ENCODE measurements at regions not wholly inside any gene's neighbourhood (a gene's known extent, or its start where the extent isn't known, plus 50 kb on each side); places are given as distances from the start of the nearest gene placed in this dataset.

DNA sequence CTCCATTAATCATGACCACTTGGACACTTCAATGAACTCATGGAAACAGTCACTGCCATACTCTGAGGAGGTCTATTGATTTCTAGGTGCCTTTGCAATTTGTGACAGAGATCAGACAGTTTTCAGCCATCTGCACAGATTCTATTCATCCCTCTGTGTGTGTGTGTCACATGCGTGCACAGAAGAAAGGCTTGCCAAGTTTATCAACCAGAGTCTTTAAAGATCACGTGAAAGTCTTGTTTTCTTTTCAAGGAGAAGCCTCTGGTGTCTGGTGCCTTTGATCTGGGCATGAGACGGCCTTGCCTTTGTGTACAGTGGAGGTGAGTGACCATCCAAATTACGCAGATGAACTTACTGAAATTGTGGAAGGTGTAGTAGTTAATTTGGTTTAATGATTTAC, 164.2 kb downstream of the VAPA start (continued):
- TF ChIP-seq, protein P1, sequence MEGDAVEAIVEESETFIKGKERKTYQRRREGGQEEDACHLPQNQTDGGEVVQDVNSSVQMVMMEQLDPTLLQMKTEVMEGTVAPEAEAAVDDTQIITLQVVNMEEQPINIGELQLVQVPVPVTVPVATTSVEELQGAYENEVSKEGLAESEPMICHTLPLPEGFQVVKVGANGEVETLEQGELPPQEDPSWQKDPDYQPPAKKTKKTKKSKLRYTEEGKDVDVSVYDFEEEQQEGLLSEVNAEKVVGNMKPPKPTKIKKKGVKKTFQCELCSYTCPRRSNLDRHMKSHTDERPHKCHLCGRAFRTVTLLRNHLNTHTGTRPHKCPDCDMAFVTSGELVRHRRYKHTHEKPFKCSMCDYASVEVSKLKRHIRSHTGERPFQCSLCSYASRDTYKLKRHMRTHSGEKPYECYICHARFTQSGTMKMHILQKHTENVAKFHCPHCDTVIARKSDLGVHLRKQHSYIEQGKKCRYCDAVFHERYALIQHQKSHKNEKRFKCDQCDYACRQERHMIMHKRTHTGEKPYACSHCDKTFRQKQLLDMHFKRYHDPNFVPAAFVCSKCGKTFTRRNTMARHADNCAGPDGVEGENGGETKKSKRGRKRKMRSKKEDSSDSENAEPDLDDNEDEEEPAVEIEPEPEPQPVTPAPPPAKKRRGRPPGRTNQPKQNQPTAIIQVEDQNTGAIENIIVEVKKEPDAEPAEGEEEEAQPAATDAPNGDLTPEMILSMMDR (conservative IDR thresholded peaks at IDR 0.05; ENCODE audit: low read depth in 2 of 2): no peak
- TF ChIP-seq, protein P2, sequence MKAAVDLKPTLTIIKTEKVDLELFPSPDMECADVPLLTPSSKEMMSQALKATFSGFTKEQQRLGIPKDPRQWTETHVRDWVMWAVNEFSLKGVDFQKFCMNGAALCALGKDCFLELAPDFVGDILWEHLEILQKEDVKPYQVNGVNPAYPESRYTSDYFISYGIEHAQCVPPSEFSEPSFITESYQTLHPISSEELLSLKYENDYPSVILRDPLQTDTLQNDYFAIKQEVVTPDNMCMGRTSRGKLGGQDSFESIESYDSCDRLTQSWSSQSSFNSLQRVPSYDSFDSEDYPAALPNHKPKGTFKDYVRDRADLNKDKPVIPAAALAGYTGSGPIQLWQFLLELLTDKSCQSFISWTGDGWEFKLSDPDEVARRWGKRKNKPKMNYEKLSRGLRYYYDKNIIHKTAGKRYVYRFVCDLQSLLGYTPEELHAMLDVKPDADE (IDR thresholded peaks at IDR 0.05): no peak
- TF ChIP-seq EZH2 (IDR thresholded peaks at IDR 0.05; ENCODE audit: low read depth, unreplicated experiment) (no peak), POLR2AphosphoS5 (IDR thresholded peaks at IDR 0.05; ENCODE audit: low read depth) (no peak)

DNA sequence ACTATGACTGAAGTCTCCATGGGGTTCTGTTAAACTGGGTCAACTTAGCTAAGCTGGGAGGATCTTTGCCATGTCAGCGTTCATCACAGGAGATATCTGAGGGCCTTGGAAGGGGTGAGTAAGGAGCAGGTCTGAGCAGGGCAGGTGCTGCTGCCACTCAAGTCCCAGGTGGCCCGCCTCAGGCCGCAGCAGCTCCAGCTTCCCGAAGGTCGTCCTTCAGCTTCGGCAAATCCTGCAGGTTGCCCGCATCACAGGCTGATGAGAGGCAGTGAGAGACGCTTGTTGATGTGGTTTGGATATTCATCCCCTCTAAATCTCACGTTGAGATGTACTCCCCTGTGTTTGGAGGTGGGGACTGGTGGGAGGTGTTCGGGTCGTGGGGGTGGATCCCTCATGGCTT, 166.6 kb downstream of the VAPA start:
- H3K9me2 ChIP-seq (ENCODE audit: insufficient read depth): peaks cover 2% of the 10 kb centered on the region; the same call in 1 of the 2 replicates
- no peak overlapping the region for H2AFZ ChIP-seq
- no peak overlapping the region for H3K4me3 ChIP-seq
- H3K4me3 Mint-ChIP-seq: no peak overlapping the region
- no peaks in the 10 kb centered on the region; the same call in 1 of the 2 replicates for H3K36me3 ChIP-seq (ENCODE audit: insufficient read depth)
- no peak overlapping the region for H3K4me2 ChIP-seq
- H3K27ac Mint-ChIP-seq: no peak overlapping the region
- DNase-seq (ENCODE audit: low spot score) (no peak), ATAC-seq (no peak)
- peaks cover 15% of the 10 kb centered on the region for H3K36me3 Mint-ChIP-seq (ENCODE audit: low read depth)
- H3K4me1 ChIP-seq (ENCODE audit: insufficient read depth): no peaks in the 10 kb centered on the region
- H4K20me1 ChIP-seq (replicated peaks; ENCODE audit: insufficient read depth): no peaks in the 10 kb centered on the region
- TF ChIP-seq, protein P2 (IDR thresholded peaks at IDR 0.05): no peak
- TF ChIP-seq STAT1 (IDR thresholded peaks at IDR 0.05; ENCODE audit: unreplicated experiment): no peak
- no peak for TF ChIP-seq POLR2AphosphoS5 (IDR thresholded peaks at IDR 0.05; ENCODE audit: low read depth)
- no peaks in the 10 kb centered on the region; the same call in 2 of the 3 replicates for H3K4me1 Mint-ChIP-seq
- no peak overlapping the region for H3K27ac ChIP-seq (ENCODE audit: low read depth)
- H3K79me2 ChIP-seq (replicated peaks; ENCODE audit: insufficient read depth): no peaks in the 10 kb centered on the region
- no peaks in the 10 kb centered on the region for H3K27me3 ChIP-seq (ENCODE audit: insufficient read depth)
- peaks cover 4% of the 10 kb centered on the region for H3K27me3 Mint-ChIP-seq (ENCODE audit: insufficient read depth, low read depth, poor library complexity)
- H3F3A ChIP-seq (replicated peaks; ENCODE audit: low read depth): no peaks in the 10 kb centered on the region
- H3K9me3 Mint-ChIP-seq: peaks cover 22% of the 10 kb centered on the region

DNA sequence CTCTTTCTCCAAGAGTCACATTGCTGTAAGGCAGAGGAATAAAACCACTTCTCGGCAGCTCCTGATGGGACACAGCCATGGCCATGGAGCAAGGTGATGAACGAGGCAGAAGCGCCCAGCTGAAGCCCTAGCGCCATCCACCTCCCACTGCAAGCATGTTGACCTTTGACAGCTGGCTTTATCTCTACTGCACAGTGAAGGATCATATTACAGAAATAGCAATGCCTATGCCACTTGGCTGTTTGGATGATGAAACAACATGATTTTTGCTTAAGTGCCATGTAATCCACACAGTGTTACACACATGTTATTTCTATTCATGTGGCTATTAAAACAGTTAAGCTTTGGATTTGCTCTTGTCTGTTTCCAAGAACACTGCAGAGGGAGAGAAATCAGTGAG, 167.7 kb downstream of the VAPA start:
- Mint-ChIP-seq H3K4me3 (no peak overlapping the region), H3K36me3 (ENCODE audit: low read depth) (peaks cover 15% of the 10 kb centered on the region), H3K27me3 (ENCODE audit: insufficient read depth, low read depth, poor library complexity) (peaks cover 4% of the 10 kb centered on the region), H3K4me1 (peaks cover 5% of the 10 kb centered on the region; the same call in 1 of the 3 replicates), H3K27ac (no peak overlapping the region), H3K9me3 (peaks cover 22% of the 10 kb centered on the region)
- Histone ChIP-seq H4K20me1 (replicated peaks; ENCODE audit: insufficient read depth) (no peaks in the 10 kb centered on the region), H3K36me3 (ENCODE audit: insufficient read depth) (no peaks in the 10 kb centered on the region; the same call in 1 of the 2 replicates), H2AFZ (no peak overlapping the region), H3K4me2 (no peak overlapping the region), H3K79me2 (replicated peaks; ENCODE audit: insufficient read depth) (no peaks in the 10 kb centered on the region), H3K9me2 (ENCODE audit: insufficient read depth) (peaks cover 2% of the 10 kb centered on the region; the same call in 1 of the 2 replicates), H3K27ac (ENCODE audit: low read depth) (no peak overlapping the region), H3K4me3 (no peak overlapping the region), H3K4me1 (ENCODE audit: insufficient read depth) (no peaks in the 10 kb centered on the region), H3F3A (replicated peaks; ENCODE audit: low read depth) (no peaks in the 10 kb centered on the region), H3K27me3 (ENCODE audit: insufficient read depth) (no peaks in the 10 kb centered on the region)
- DNase-seq (ENCODE audit: low spot score) (no peak), ATAC-seq (no peak)
- TF ChIP-seq, protein P2 (IDR thresholded peaks at IDR 0.05): no peak
- no peak for TF ChIP-seq STAT1 (IDR thresholded peaks at IDR 0.05; ENCODE audit: unreplicated experiment)
- no peak for TF ChIP-seq EZH2 (IDR thresholded peaks at IDR 0.05; ENCODE audit: low read depth, unreplicated experiment)
- TF ChIP-seq EZH2phosphoT487 (IDR thresholded peaks at IDR 0.05; ENCODE audit: unreplicated experiment): no peak
- no peak for TF ChIP-seq JUNB (IDR thresholded peaks at IDR 0.05; ENCODE audit: unreplicated experiment)
- TF ChIP-seq, protein P1 (conservative IDR thresholded peaks at IDR 0.05; ENCODE audit: low read depth in 2 of 2): no peak
- TF ChIP-seq, protein P3, sequence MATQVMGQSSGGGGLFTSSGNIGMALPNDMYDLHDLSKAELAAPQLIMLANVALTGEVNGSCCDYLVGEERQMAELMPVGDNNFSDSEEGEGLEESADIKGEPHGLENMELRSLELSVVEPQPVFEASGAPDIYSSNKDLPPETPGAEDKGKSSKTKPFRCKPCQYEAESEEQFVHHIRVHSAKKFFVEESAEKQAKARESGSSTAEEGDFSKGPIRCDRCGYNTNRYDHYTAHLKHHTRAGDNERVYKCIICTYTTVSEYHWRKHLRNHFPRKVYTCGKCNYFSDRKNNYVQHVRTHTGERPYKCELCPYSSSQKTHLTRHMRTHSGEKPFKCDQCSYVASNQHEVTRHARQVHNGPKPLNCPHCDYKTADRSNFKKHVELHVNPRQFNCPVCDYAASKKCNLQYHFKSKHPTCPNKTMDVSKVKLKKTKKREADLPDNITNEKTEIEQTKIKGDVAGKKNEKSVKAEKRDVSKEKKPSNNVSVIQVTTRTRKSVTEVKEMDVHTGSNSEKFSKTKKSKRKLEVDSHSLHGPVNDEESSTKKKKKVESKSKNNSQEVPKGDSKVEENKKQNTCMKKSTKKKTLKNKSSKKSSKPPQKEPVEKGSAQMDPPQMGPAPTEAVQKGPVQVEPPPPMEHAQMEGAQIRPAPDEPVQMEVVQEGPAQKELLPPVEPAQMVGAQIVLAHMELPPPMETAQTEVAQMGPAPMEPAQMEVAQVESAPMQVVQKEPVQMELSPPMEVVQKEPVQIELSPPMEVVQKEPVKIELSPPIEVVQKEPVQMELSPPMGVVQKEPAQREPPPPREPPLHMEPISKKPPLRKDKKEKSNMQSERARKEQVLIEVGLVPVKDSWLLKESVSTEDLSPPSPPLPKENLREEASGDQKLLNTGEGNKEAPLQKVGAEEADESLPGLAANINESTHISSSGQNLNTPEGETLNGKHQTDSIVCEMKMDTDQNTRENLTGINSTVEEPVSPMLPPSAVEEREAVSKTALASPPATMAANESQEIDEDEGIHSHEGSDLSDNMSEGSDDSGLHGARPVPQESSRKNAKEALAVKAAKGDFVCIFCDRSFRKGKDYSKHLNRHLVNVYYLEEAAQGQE (IDR thresholded peaks at IDR 0.05; ENCODE audit: unreplicated experiment): no peak
- TF ChIP-seq CREB1 (CRISPR knock-in tag; IDR thresholded peaks at IDR 0.05; ENCODE audit: low read depth): no peak
- TF ChIP-seq NANOG (IDR thresholded peaks at IDR 0.05; ENCODE audit: borderline replicate concordance): no peak
